ENCODE measurements at regions not wholly inside any gene's neighbourhood (a gene's known extent, or its start where the extent isn't known, plus 50 kb on each side); places are given as distances from the start of the nearest gene placed in this dataset.

DNA sequence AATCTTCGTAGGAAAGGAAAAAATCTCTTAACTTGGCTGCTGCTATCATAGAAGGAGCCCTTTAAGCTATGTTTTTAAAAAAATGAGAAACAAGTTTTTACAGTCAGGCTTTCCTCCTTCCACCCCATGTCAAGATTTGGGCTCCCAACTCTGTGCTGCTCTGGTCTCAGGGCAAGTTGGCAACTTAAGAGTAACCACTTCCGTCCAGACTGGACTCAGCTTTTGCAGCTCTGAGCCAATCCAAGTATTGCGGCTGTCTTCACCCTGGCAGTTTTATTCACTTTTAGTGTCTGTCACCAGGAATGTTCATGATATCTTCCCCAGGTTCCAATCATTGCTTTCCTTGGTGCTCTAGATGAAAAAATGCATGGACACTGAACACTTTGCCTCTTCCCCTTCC, 115.9 kb upstream of the GAS1 start:
- Mint-ChIP-seq H3K36me3 (ENCODE audit: unreplicated experiment) (no peaks in the 10 kb centered on the region), H3K4me3 (ENCODE audit: unreplicated experiment) (no peak overlapping the region), H3K9me3 (ENCODE audit: unreplicated experiment) (no peaks in the 10 kb centered on the region), H3K27ac (ENCODE audit: unreplicated experiment) (peak overlapping the region; percentile 29), H3K4me1 (ENCODE audit: unreplicated experiment) (peaks cover 40% of the 10 kb centered on the region), H3K27me3 (ENCODE audit: unreplicated experiment) (no peaks in the 10 kb centered on the region)
- no peak for DNase-seq (ENCODE audit: extremely low spot score, unreplicated experiment)
- TF ChIP-seq, protein P1, sequence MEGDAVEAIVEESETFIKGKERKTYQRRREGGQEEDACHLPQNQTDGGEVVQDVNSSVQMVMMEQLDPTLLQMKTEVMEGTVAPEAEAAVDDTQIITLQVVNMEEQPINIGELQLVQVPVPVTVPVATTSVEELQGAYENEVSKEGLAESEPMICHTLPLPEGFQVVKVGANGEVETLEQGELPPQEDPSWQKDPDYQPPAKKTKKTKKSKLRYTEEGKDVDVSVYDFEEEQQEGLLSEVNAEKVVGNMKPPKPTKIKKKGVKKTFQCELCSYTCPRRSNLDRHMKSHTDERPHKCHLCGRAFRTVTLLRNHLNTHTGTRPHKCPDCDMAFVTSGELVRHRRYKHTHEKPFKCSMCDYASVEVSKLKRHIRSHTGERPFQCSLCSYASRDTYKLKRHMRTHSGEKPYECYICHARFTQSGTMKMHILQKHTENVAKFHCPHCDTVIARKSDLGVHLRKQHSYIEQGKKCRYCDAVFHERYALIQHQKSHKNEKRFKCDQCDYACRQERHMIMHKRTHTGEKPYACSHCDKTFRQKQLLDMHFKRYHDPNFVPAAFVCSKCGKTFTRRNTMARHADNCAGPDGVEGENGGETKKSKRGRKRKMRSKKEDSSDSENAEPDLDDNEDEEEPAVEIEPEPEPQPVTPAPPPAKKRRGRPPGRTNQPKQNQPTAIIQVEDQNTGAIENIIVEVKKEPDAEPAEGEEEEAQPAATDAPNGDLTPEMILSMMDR (IDR thresholded peaks at IDR 0.05) = no peak

DNA sequence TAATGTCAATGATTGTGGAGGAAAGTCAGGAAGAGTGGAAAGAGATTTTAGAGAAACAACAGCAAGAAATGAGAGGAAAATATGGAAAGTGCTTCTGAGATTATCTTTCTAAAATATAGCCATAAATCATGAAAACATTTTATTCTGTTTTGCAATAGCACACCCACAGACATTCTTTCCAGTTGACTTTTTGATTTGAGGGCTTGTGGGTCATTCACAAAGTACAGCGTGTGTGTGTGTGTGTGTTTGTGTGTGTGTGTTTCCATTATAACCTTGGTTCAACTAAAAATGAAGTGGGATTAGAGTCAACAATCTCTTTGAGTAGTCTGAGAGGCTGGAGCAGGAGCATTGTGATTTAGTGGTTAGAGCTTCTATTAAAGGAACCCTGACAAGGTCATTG, 116.6 kb upstream of the GAS1 start:
- H3K9me3 Mint-ChIP-seq (ENCODE audit: unreplicated experiment) = no peaks in the 10 kb centered on the region
- H3K36me3 Mint-ChIP-seq (ENCODE audit: unreplicated experiment) = no peaks in the 10 kb centered on the region
- H3K27ac Mint-ChIP-seq (ENCODE audit: unreplicated experiment) = peak overlapping the region; percentile 29
- H3K27me3 Mint-ChIP-seq (ENCODE audit: unreplicated experiment) = no peaks in the 10 kb centered on the region
- DNase-seq (ENCODE audit: extremely low spot score, unreplicated experiment) = no peak
- TF ChIP-seq, protein P1 (IDR thresholded peaks at IDR 0.05) = no peak
- peaks cover 40% of the 10 kb centered on the region for H3K4me1 Mint-ChIP-seq (ENCODE audit: unreplicated experiment)
- H3K4me3 Mint-ChIP-seq (ENCODE audit: unreplicated experiment) = no peak overlapping the region

DNA sequence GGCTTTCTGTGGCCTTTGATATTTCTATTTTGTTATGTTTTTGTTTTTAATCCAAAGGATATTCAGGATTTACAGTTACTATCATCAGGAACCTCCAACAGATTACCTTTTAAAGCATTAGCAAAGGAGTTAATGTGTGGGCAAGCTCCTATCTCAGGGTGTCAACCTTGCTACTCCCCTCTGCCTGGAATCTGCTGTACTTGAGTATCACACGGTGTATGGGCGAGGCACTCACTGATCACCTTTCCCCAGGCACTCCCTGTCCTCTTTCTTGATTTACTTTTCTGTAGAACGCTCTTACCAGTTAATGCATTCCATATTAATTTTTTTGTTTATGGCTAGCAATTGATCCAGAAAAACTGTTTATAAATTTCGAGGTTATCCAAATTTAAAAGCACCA, 117.0 kb upstream of the GAS1 start:
- Mint-ChIP-seq H3K4me3 (ENCODE audit: unreplicated experiment) (no peak overlapping the region), H3K27me3 (ENCODE audit: unreplicated experiment) (no peaks in the 10 kb centered on the region), H3K9me3 (ENCODE audit: unreplicated experiment) (no peaks in the 10 kb centered on the region), H3K36me3 (ENCODE audit: unreplicated experiment) (no peaks in the 10 kb centered on the region), H3K4me1 (ENCODE audit: unreplicated experiment) (peaks cover 40% of the 10 kb centered on the region), H3K27ac (ENCODE audit: unreplicated experiment) (no peak overlapping the region)
- no peak for DNase-seq (ENCODE audit: extremely low spot score, unreplicated experiment)
- TF ChIP-seq, protein P1 (IDR thresholded peaks at IDR 0.05) = no peak

GRCh38 chr9:87065981-87066380, 118.7 kb upstream of the GAS1 start:
- H3K27ac Mint-ChIP-seq (ENCODE audit: unreplicated experiment) = no peak overlapping the region
- H3K9me3 Mint-ChIP-seq (ENCODE audit: unreplicated experiment) = no peaks in the 10 kb centered on the region
- H3K4me3 Mint-ChIP-seq (ENCODE audit: unreplicated experiment) = no peak overlapping the region
- H3K36me3 Mint-ChIP-seq (ENCODE audit: unreplicated experiment) = no peaks in the 10 kb centered on the region
- H3K27me3 Mint-ChIP-seq (ENCODE audit: unreplicated experiment) = no peaks in the 10 kb centered on the region
- peaks cover 41% of the 10 kb centered on the region for H3K4me1 Mint-ChIP-seq (ENCODE audit: unreplicated experiment)
- DNase-seq (ENCODE audit: extremely low spot score, unreplicated experiment) = no peak
- TF ChIP-seq, protein P1 (IDR thresholded peaks at IDR 0.05) = no peak

DNA sequence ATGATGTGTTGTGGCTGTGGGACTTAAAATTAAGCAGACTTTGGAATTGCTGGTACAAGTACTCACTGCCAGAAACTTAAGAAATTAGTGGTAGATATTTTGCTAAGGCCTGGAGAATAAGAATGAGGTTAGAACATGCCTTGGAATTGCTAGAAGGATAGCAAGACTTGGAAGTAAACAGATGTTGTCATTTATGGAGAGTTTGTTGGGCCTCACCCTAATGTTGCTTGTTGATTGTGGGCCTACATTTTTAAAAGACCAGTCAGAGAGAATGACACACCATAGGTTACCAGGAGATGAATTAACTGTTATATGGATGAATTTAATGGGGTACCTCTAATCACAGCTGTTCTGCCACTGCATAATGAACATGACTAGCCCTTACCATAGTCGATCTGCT, 120.1 kb upstream of the GAS1 start:
- Mint-ChIP-seq H3K27ac (ENCODE audit: unreplicated experiment) (no peak overlapping the region), H3K27me3 (ENCODE audit: unreplicated experiment) (no peaks in the 10 kb centered on the region), H3K4me1 (ENCODE audit: unreplicated experiment) (peaks cover 34% of the 10 kb centered on the region), H3K36me3 (ENCODE audit: unreplicated experiment) (no peaks in the 10 kb centered on the region), H3K9me3 (ENCODE audit: unreplicated experiment) (no peaks in the 10 kb centered on the region), H3K4me3 (ENCODE audit: unreplicated experiment) (no peak overlapping the region)
- TF ChIP-seq, protein P1 (IDR thresholded peaks at IDR 0.05) = no peak
- DNase-seq (ENCODE audit: extremely low spot score, unreplicated experiment) = no peak
